MCF 10A (cell line): ENCODE measurements at regions not wholly inside any gene's neighbourhood (a gene's known extent, or its start where the extent isn't known, plus 50 kb on each side); places are given as distances from the start of the nearest gene placed in this dataset.

ENCODE experiments used
- BruUV-seq: library from RNA; stranded (reverse); fragments of 400-500 nt; replicated peaks from 2 replicates; lab custom pipeline; 2021; lab: Mats Ljungman, UMichigan
- CTCF ChIA-PET: fragments of 300-600 bp; sonication (Branson Sonifier 250); formaldehyde crosslinking; extraction: SDS; loops from one replicate; lab custom pipeline; 2021; ENCODE audit warnings: antibody characterized with exemption, inconsistent platforms; lab: Yijun Ruan, JAX
- POLR2A ChIA-PET: fragments of 300-600, 350-650 bp; sonication (Branson Sonifier 250); formaldehyde crosslinking; extraction: SDS; loops from one replicate; lab custom pipeline; 2020; ENCODE audit warnings: antibody characterized with exemption, inconsistent platforms; lab: Yijun Ruan, JAX
- DNase-seq: peaks from one replicate; pipeline ENCODE4 v3.0.0-alpha.2; 2018; ENCODE audit not compliant: unreplicated experiment
- H3K27ac Mint-ChIP-seq: one replicate; pipeline ENCODE4 v1.8.0; 2022; ENCODE audit warnings: mild to moderate bottlenecking, low read depth, mixed read lengths; ENCODE audit not compliant: unreplicated experiment
- H3K27me3 Mint-ChIP-seq: one replicate; pipeline ENCODE4 v1.8.0; 2022; ENCODE audit warnings: mixed read lengths; ENCODE audit not compliant: insufficient read depth, unreplicated experiment
- H3K36me3 Mint-ChIP-seq: one replicate; pipeline ENCODE4 v1.8.0; 2022; ENCODE audit warnings: mild to moderate bottlenecking, moderate library complexity, mixed read lengths; ENCODE audit not compliant: insufficient read depth, unreplicated experiment
- H3K4me1 Mint-ChIP-seq: one replicate; pipeline ENCODE4 v1.8.0; 2022; ENCODE audit warnings: mixed read lengths; ENCODE audit not compliant: insufficient read depth, unreplicated experiment
- H3K4me3 Mint-ChIP-seq: one replicate; pipeline ENCODE4 v1.8.0; 2022; ENCODE audit warnings: mild to moderate bottlenecking, moderate library complexity, mixed read lengths; ENCODE audit not compliant: unreplicated experiment
- H3K9me3 Mint-ChIP-seq: one replicate; pipeline ENCODE4 v1.8.0; 2022; ENCODE audit warnings: mixed read lengths; ENCODE audit not compliant: unreplicated experiment
- CTCF ChIP-seq: fragments of 200-600 bp; IDR thresholded peaks from one replicate; pipeline ENCODE4 v1.8.0; 2022; ENCODE audit warnings: antibody characterized with exemption, mild to moderate bottlenecking; ENCODE audit not compliant: unreplicated experiment
- intact Hi-C: fragments of 100-400 bp; cut with micrococcal nuclease; formaldehyde crosslinking; loops from 2 replicates; pipeline ENCODE4 v1.14.1; 2022

GRCh38 chr18:67717800-67718199, 201.3 kb upstream of the DSEL start:
- Mint-ChIP-seq H3K4me1 (no peaks in the 10 kb centered on the region), H3K9me3 (peaks cover 7% of the 10 kb centered on the region), H3K4me3 (no peak overlapping the region), H3K27ac (no peak overlapping the region), H3K36me3 (no peaks in the 10 kb centered on the region), H3K27me3 (no peaks in the 10 kb centered on the region)
- ChIA-PET CTCF (no interaction called here), POLR2A (no interaction called here)
- DNase-seq, result no peak
- no peak for TF ChIP-seq CTCF
- intact Hi-C loops, result no loop called here
- no TSS peak for BruUV-seq

GRCh38 chr18:67715567-67715966, 199.0 kb upstream of the DSEL start:
- Mint-ChIP-seq H3K27ac (no peak overlapping the region), H3K9me3 (no peaks in the 10 kb centered on the region), H3K4me3 (no peak overlapping the region), H3K27me3 (no peaks in the 10 kb centered on the region), H3K4me1 (no peaks in the 10 kb centered on the region), H3K36me3 (no peaks in the 10 kb centered on the region)
- ChIA-PET CTCF (interaction anchor here (0.7 kb wide), 1 partner anchor 90 kb away, joined by 3 read pairs; no protein-coding TSS in a partner anchor), POLR2A (interaction anchor here (0.7 to 1.0 kb wide), 3 partner anchors 13 to 110 kb away, joined by 3 read pairs; no protein-coding TSS in a partner anchor)
- intact Hi-C loops, result no loop called here
- no peak for TF ChIP-seq CTCF
- DNase-seq, result no peak
- no TSS peak for BruUV-seq

- H3K9me3 Mint-ChIP-seq, result no peaks in the 10 kb centered on the region
- CTCF ChIA-PET, result interaction anchor here (0.9 kb wide), 1 partner anchor 196 kb away, joined by 3 read pairs; no protein-coding TSS in a partner anchor
Measured at GRCh38 chr18:67710639-67711038, 194.1 kb upstream of the DSEL start.

GRCh38 chr18:67705748-67706147, 189.2 kb upstream of the DSEL start:
- peak; percentile 7 for DNase-seq
- no peak for TF ChIP-seq CTCF
- Mint-ChIP-seq H3K36me3 (no peaks in the 10 kb centered on the region), H3K4me1 (no peaks in the 10 kb centered on the region), H3K4me3 (no peak overlapping the region), H3K9me3 (peaks cover 7% of the 10 kb centered on the region), H3K27me3 (no peaks in the 10 kb centered on the region), H3K27ac (no peak overlapping the region)
- intact Hi-C loops, result loop anchor here (10.0 kb wide), 1 partner anchor 919 kb away; no protein-coding TSS in a partner anchor
- CTCF ChIA-PET, result interaction anchor here (0.7 kb wide), 1 partner anchor 204 kb away, joined by 3 read pairs; no protein-coding TSS in a partner anchor
- no TSS peak for BruUV-seq
- POLR2A ChIA-PET, result no interaction called here

More at GRCh38 chr18:67710639-67711038, 194.1 kb upstream of the DSEL start:
- Mint-ChIP-seq H3K27ac (no peak overlapping the region), H3K36me3 (no peaks in the 10 kb centered on the region), H3K27me3 (no peaks in the 10 kb centered on the region), H3K4me3 (no peak overlapping the region), H3K4me1 (no peaks in the 10 kb centered on the region)
- intact Hi-C loops, result no loop called here
- peak; percentile 14 for DNase-seq
- TF ChIP-seq CTCF, result no peak
- POLR2A ChIA-PET, result no interaction called here
- no TSS peak for BruUV-seq
